ENCODE measurements at regions not wholly inside any gene's neighbourhood (a gene's known extent, or its start where the extent isn't known, plus 50 kb on each side); places are given as distances from the start of the nearest gene placed in this dataset.

- Histone ChIP-seq H3K9ac (replicated peaks; ENCODE audit: extremely low read depth, insufficient read depth, low read length) (no peak overlapping the region), H2AFZ (ENCODE audit: low read depth, low read length) (no peak overlapping the region), H3K27ac (ENCODE audit: insufficient read depth, low read depth, low read length) (no peak overlapping the region), H3K9me1 (replicated peaks; ENCODE audit: control insufficient read depth, extremely low read depth, insufficient read depth, low read length) (no peaks in the 10 kb centered on the region), H3K9me3 (replicated peaks; ENCODE audit: control insufficient read depth, insufficient read depth, low read length) (no peaks in the 10 kb centered on the region), H3K4me3 (replicated peaks in 1 of 3; ENCODE audit: insufficient read depth in 1 of 3, low read depth in 1 of 3, low read length in 3 of 3) (no peak overlapping the region), H4K20me1 (replicated peaks; ENCODE audit: control insufficient read depth, extremely low read depth, insufficient read depth, low read length) (no peaks in the 10 kb centered on the region), H3K4me2 (ENCODE audit: insufficient read depth, low read length) (no peak overlapping the region), H3K4me1 (ENCODE audit: control insufficient read depth, extremely low read depth, insufficient read depth, low read length) (no peaks in the 10 kb centered on the region), H3K79me2 (ENCODE audit: control insufficient read depth, insufficient read depth, low read length) (no peaks in the 10 kb centered on the region), H3K27me3 (ENCODE audit: control insufficient read depth in 2 of 2, insufficient read depth in 2 of 2, low read length in 2 of 2) (peaks cover 10 to 13% of the 10 kb centered on the region in 2 experiments), H3K36me3 (ENCODE audit: control insufficient read depth in 2 of 2, extremely low read depth in 1 of 2, insufficient read depth in 2 of 2, low read length in 2 of 2) (no peaks in the 10 kb centered on the region)
- dilution Hi-C loops (cut with MboI; ENCODE audit: extremely low pct_ligation_motif_present, low sequenced_read_pairs) (no loop called here), intact Hi-C loops (cut with micrococcal nuclease) (no loop called here)
- no peak for TF ChIP-seq FOS (IDR thresholded peaks at IDR 0.05; ENCODE audit: borderline replicate concordance, insufficient read depth, low read length)
- TF ChIP-seq MAX (IDR thresholded peaks at IDR 0.05; ENCODE audit: insufficient read depth, insufficient read length): no peak
- TF ChIP-seq JUN (IDR thresholded peaks at IDR 0.05; ENCODE audit: borderline replicate concordance, insufficient read depth, insufficient read length, low read depth): no peak
- no peak for TF ChIP-seq POLR2A (IDR thresholded peaks at IDR 0.05; ENCODE audit: low read depth, low read length)
- DNase-seq (ENCODE audit: low read depth, low spot score) (no peak), FAIRE-seq (no peak)
- BruUV-seq (replicated peaks): no TSS peak
- ChIA-PET CTCF (no interaction called here), POLR2A (no interaction called here)
Measured at GRCh38 chr7:42489299-42489698, 252.3 kb upstream of the GLI3 start.

- BruUV-seq (replicated peaks): no TSS peak
- Histone ChIP-seq H3K9ac (replicated peaks; ENCODE audit: extremely low read depth, insufficient read depth, low read length) (no peak overlapping the region), H3K9me3 (replicated peaks; ENCODE audit: control insufficient read depth, insufficient read depth, low read length) (no peaks in the 10 kb centered on the region), H3K4me2 (ENCODE audit: insufficient read depth, low read length) (no peak overlapping the region), H3K79me2 (ENCODE audit: control insufficient read depth, insufficient read depth, low read length) (no peaks in the 10 kb centered on the region), H2AFZ (ENCODE audit: low read depth, low read length) (no peak overlapping the region), H3K9me1 (replicated peaks; ENCODE audit: control insufficient read depth, extremely low read depth, insufficient read depth, low read length) (no peaks in the 10 kb centered on the region), H4K20me1 (replicated peaks; ENCODE audit: control insufficient read depth, extremely low read depth, insufficient read depth, low read length) (no peaks in the 10 kb centered on the region), H3K36me3 (ENCODE audit: control insufficient read depth in 2 of 2, extremely low read depth in 1 of 2, insufficient read depth in 2 of 2, low read length in 2 of 2) (no peaks in the 10 kb centered on the region), H3K4me3 (replicated peaks in 1 of 3; ENCODE audit: insufficient read depth in 1 of 3, low read depth in 1 of 3, low read length in 3 of 3) (no peak overlapping the region), H3K27ac (ENCODE audit: insufficient read depth, low read depth, low read length) (no peak overlapping the region), H3K27me3 (ENCODE audit: control insufficient read depth in 2 of 2, insufficient read depth in 2 of 2, low read length in 2 of 2) (no peaks in the 10 kb centered on the region), H3K4me1 (ENCODE audit: control insufficient read depth, extremely low read depth, insufficient read depth, low read length) (no peaks in the 10 kb centered on the region)
- TF ChIP-seq GATA2 (IDR thresholded peaks at IDR 0.05; ENCODE audit: insufficient read depth, insufficient read length, low read depth, low read length): no peak
- TF ChIP-seq JUN (IDR thresholded peaks at IDR 0.05; ENCODE audit: borderline replicate concordance, insufficient read depth, insufficient read length, low read depth): no peak
- TF ChIP-seq MAX (IDR thresholded peaks at IDR 0.05; ENCODE audit: insufficient read depth, insufficient read length): no peak
- TF ChIP-seq MYC (IDR thresholded peaks at IDR 0.05; ENCODE audit: low read depth, low read length): no peak
- TF ChIP-seq FOS (IDR thresholded peaks at IDR 0.05; ENCODE audit: borderline replicate concordance, insufficient read depth, low read length): no peak
- no peak for TF ChIP-seq EZH2 (IDR thresholded peaks at IDR 0.05; ENCODE audit: borderline replicate concordance, low read depth, low read length, severe bottlenecking)
- intact Hi-C loops (cut with micrococcal nuclease) (no loop called here), dilution Hi-C loops (cut with MboI; ENCODE audit: extremely low pct_ligation_motif_present, low sequenced_read_pairs) (no loop called here)
- DNase-seq (ENCODE audit: low read depth, low spot score): no peak
- ChIA-PET POLR2A (no interaction called here), CTCF (no interaction called here)
- no peak for FAIRE-seq
Measured at GRCh38 chr7:42485301-42485766, 248.3 kb upstream of the GLI3 start.
